Large intestine (tissue), 3 donors: ENCODE measurements at regions not wholly inside any gene's neighbourhood (a gene's known extent, or its start where the extent isn't known, plus 50 kb on each side); places are given as distances from the start of the nearest gene placed in this dataset.

Experiments used
- DNase-seq, 2 donors: peaks; one replicate each; pipeline versions ENCODE4 v3.0.0 to v3.0.0-alpha.2; 2013
- H3K27ac ChIP-seq: one replicate; pipeline ENCODE4 v1.5.1; 2013; ENCODE audit warnings: low read length
- H3K27me3 ChIP-seq: 2 replicates; pipeline ENCODE4 v1.6.1; 2013; ENCODE audit warnings: low read length; ENCODE audit not compliant: control insufficient read depth, insufficient read depth
- H3K36me3 ChIP-seq: 2 replicates; pipeline ENCODE4 v1.6.1; 2013; ENCODE audit warnings: low read length; ENCODE audit not compliant: control insufficient read depth, insufficient read depth
- H3K4me1 ChIP-seq: one replicate; pipeline ENCODE4 v1.6.1; 2013; ENCODE audit warnings: low read length; ENCODE audit not compliant: control insufficient read depth, insufficient read depth
- H3K4me3 ChIP-seq: one replicate; pipeline ENCODE4 v1.5.1; 2013; ENCODE audit warnings: low read length
- H3K9me3 ChIP-seq: one replicate; pipeline ENCODE4 v1.6.1; 2013; ENCODE audit warnings: mild to moderate bottlenecking, low read depth, low read length, moderate library complexity; ENCODE audit not compliant: control insufficient read depth
- WGBS: methylation state at CpG from one replicate; pipeline ENCODE4 v1.1.5; 2013; ENCODE audit warnings: low lambda C conversion rate; ENCODE audit not compliant: insufficient coverage; 5-methylcytosine and 5-hydroxymethylcytosine counted together

DNA sequence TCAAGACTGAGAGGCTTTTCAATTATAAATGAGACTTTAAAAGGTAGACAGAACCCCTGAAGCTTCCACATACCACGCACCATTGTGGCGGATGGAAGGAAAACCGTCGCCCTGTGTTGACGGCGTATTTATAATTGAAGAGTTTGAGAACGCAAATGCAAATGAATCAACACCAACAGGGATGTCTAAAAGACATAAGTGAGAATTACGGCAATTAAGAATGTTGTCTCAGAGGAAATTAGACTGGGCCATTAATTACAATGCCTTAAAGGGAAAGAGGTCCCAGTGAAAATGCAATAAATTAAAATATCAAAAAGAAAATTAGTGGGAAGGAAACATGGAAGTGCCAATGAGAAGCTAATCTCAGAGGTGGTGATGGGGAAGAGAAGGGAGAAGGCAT, 148.5 kb upstream of the XYLT1 start:
- H3K36me3 ChIP-seq = no peaks in the 10 kb centered on the region
- no peak overlapping the region for H3K4me3 ChIP-seq
- H3K9me3 ChIP-seq = no peaks in the 10 kb centered on the region
- no peaks in the 10 kb centered on the region for H3K4me1 ChIP-seq
- H3K27ac ChIP-seq = no peak overlapping the region
- 86% methylated on average over 2 of the region's 8 CpGs for WGBS
- H3K27me3 ChIP-seq = no peaks in the 10 kb centered on the region
- DNase-seq = no peak

GRCh38 chr16:17617021-17617552, 146.3 kb upstream of the XYLT1 start:
- Histone ChIP-seq H3K4me3 (no peak overlapping the region), H3K27ac (no peak overlapping the region), H3K27me3 (no peaks in the 10 kb centered on the region), H3K9me3 (no peaks in the 10 kb centered on the region), H3K4me1 (no peaks in the 10 kb centered on the region), H3K36me3 (no peaks in the 10 kb centered on the region)
- no CpG with 5 or more reads among the region's 4 CpGs for WGBS
- DNase-seq = no peak

GRCh38 chr16:17612336-17612735, 141.6 kb upstream of the XYLT1 start:
- H3K4me3 ChIP-seq = no peak overlapping the region
- H3K36me3 ChIP-seq = no peaks in the 10 kb centered on the region
- no peaks in the 10 kb centered on the region for H3K9me3 ChIP-seq
- peaks cover 3% of the 10 kb centered on the region for H3K27me3 ChIP-seq
- H3K27ac ChIP-seq = no peak overlapping the region
- DNase-seq = no peak
- WGBS = no CpG with 5 or more reads among the region's 3 CpGs
- H3K4me1 ChIP-seq = no peaks in the 10 kb centered on the region

GRCh38 chr16:17607609-17608008, 136.8 kb upstream of the XYLT1 start:
- DNase-seq = no peak
- Histone ChIP-seq H3K36me3 (no peaks in the 10 kb centered on the region), H3K4me1 (no peaks in the 10 kb centered on the region), H3K27ac (no peak overlapping the region), H3K4me3 (no peak overlapping the region), H3K9me3 (no peaks in the 10 kb centered on the region), H3K27me3 (peaks cover 3% of the 10 kb centered on the region)
- 83% methylated on average over 1 of the region's 6 CpGs for WGBS

GRCh38 chr16:17607075-17607509, 136.3 kb upstream of the XYLT1 start:
- no peaks in the 10 kb centered on the region for H3K9me3 ChIP-seq
- no peak overlapping the region for H3K4me3 ChIP-seq
- peaks cover 3% of the 10 kb centered on the region for H3K27me3 ChIP-seq
- no peak for DNase-seq
- no peak overlapping the region for H3K27ac ChIP-seq
- no peaks in the 10 kb centered on the region for H3K4me1 ChIP-seq
- WGBS = no CpG with 5 or more reads among the region's 4 CpGs
- no peaks in the 10 kb centered on the region for H3K36me3 ChIP-seq

DNA sequence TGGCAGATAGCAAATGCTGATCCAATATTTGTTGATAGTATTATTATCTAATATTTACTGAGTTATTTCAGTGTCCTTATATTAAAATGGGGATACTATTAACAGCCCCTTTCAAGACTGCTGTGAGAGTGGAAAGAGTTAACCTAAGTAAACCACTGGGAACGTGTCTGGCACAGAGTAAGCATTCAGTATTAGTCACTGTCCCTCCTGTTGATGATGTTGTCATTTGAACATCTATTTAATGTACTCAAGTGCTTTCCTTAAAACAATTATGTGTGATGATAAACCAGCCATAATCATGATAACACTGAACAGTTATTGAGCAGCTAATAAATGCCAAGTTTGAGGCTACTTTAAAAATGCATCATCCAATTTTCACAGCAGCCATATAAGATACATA, 135.7 kb upstream of the XYLT1 start:
- H3K27me3 ChIP-seq = peaks cover 3% of the 10 kb centered on the region
- no peaks in the 10 kb centered on the region for H3K4me1 ChIP-seq
- no peak overlapping the region for H3K4me3 ChIP-seq
- no peak overlapping the region for H3K27ac ChIP-seq
- H3K36me3 ChIP-seq = no peaks in the 10 kb centered on the region
- no peak for DNase-seq
- WGBS = no CpG with 5 or more reads among the region's 1 CpG
- no peaks in the 10 kb centered on the region for H3K9me3 ChIP-seq

- 100% methylated on average over 3 of the region's 4 CpGs for WGBS
- no peaks in the 10 kb centered on the region for H3K9me3 ChIP-seq
- no peak overlapping the region for H3K27ac ChIP-seq
- DNase-seq = no peak
- no peak overlapping the region for H3K4me3 ChIP-seq
- peaks cover 3% of the 10 kb centered on the region for H3K27me3 ChIP-seq
- H3K36me3 ChIP-seq = no peaks in the 10 kb centered on the region
- H3K4me1 ChIP-seq = no peaks in the 10 kb centered on the region
Observed at GRCh38 chr16:17605784-17606183, 135.0 kb upstream of the XYLT1 start.

DNA sequence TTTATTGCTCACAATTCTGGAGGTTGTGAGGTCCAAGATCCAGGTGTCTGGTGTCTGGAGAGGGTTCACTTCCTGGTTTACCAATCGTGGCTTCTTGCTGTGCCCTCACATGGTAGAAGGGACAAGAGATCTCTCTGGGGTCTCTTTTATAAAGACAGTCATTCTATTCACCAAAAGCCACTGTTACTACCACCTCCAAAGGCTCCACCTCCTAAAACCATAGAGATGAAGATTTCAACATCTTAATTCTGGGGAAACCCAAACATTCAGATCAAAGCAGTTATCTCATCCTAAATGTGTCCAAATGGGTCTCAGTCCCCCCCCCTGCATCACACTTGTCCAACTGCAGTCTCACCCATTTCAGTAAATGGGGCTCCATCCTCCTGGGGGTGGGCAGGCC, 132.9 kb upstream of the XYLT1 start:
- no CpG with 5 or more reads among the region's 1 CpG for WGBS
- Histone ChIP-seq H3K9me3 (no peaks in the 10 kb centered on the region), H3K4me1 (no peaks in the 10 kb centered on the region)

DNA sequence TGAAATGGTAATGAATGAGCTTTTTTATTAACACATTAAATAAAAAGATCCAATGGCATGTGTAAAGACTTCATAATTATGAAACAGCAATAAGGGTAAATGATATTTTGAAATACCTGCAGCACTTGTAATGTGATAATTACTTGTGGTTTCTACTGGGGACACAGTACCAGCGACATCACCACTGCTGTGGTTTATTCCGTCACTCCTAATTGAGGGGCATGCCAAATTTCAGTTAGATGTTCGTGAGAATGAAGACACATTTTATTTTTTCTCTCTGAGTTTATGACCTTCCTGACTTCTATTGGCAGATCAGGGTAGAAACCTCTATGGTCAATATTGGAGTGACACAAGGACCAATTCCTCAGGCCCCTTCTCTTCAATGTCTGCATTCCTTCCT, 131.9 kb upstream of the XYLT1 start:
- Histone ChIP-seq H3K4me3 (no peak overlapping the region), H3K4me1 (no peaks in the 10 kb centered on the region), H3K27ac (no peak overlapping the region), H3K9me3 (no peaks in the 10 kb centered on the region), H3K27me3 (no peaks in the 10 kb centered on the region), H3K36me3 (no peaks in the 10 kb centered on the region)
- DNase-seq = no peak
- no CpG with 5 or more reads among the region's 3 CpGs for WGBS

More for the DNA sequence above, 132.9 kb upstream of the XYLT1 start:
- no peak for DNase-seq
- Histone ChIP-seq H3K27me3 (peaks cover 1% of the 10 kb centered on the region), H3K27ac (no peak overlapping the region), H3K36me3 (no peaks in the 10 kb centered on the region), H3K4me3 (no peak overlapping the region)

DNA sequence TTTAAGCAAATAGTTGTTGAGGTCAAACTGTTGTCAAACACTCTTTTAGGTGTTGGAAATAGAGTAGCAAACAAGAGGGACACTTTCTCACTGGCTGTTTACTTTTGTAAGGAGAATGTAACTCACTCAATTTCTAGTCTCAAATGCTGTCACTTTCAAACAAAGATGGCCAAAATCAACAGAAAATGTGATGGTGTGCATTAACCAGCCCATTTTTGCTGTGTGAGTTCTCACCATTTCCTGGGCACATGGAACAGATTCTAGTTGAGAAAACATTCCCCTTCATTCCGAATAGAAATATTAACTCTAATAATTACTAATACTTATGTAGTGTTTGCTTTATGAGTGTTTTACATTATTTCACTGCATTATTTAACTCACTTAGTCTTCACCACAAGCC, 128.2 kb upstream of the XYLT1 start:
- no peaks in the 10 kb centered on the region for H3K9me3 ChIP-seq
- H3K27me3 ChIP-seq = no peaks in the 10 kb centered on the region
- no peaks in the 10 kb centered on the region for H3K4me1 ChIP-seq
- 100% methylated on average over 1 of the region's 1 CpG for WGBS
- H3K36me3 ChIP-seq = no peaks in the 10 kb centered on the region
- no peak for DNase-seq
- no peak overlapping the region for H3K27ac ChIP-seq
- H3K4me3 ChIP-seq = no peak overlapping the region

DNA sequence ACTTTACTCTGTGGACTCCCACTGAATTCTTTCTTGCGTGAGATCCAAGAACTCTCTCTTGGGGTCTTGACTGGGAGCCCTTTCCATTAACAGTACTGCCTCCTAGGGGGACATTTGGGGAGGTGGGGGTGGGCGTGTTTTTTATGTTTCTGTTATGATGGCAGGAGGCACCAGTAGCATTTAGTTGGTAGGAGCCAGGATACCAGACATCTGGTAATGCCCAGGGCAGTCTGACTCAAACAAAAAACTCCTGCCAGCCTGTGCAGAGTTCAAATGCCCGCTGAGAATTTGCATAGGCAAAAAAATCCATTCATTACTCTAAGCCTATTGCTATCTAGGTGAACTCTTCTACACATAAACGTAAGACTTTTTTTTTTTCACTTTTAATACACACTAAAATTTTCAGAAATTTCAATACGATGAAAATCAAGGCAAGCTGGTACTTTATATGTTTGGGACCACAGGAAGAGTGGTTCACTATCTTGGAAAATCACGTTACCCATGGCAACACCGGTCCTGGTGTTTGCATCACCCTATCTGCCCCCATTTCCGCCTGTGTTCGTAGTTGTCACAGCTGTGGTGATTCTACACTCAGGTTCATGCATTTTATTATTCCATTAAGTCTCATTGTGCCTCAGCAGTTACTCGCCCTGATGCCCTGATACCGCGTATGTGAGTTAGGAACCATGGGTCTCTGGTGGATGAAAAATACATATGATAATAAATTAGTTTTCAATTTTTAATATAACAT, 121.1 kb upstream of the XYLT1 start:
- 93% methylated on average over 5 of the region's 12 CpGs for WGBS
- H3K36me3 ChIP-seq = no peaks in the 10 kb centered on the region
- H3K27ac ChIP-seq = no peak overlapping the region
- no peaks in the 10 kb centered on the region for H3K9me3 ChIP-seq
- H3K4me3 ChIP-seq = no peak overlapping the region
- no peaks in the 10 kb centered on the region for H3K4me1 ChIP-seq
- no peak for DNase-seq
- peaks cover 2% of the 10 kb centered on the region for H3K27me3 ChIP-seq
